DMS114 treated with DMSO at 0.1 percent for 48 hours (cell line): ENCODE measurements at regions not wholly inside any gene's neighbourhood (a gene's known extent, or its start where the extent isn't known, plus 50 kb on each side); places are given as distances from the start of the nearest gene placed in this dataset.
"Not testable (repeated sequence)": the region's sequence is repeated elsewhere in the genome, so short reads cannot be mapped to it uniquely, and the experiment has no call there.

ENCODE experiments used
- DNase-seq: peaks from one replicate; lab custom pipeline; 2025; ENCODE audit not compliant: unreplicated experiment; lab: John Stamatoyannopoulos, UW

GRCh38 chr17:73840829-73841228, 196.6 kb upstream of the SDK2 start:
- DNase-seq: no peak

GRCh38 chr17:73841431-73842060, 197.3 kb upstream of the SDK2 start:
- no peak for DNase-seq

- no peak for DNase-seq
Observed at GRCh38 chr17:73847952-73848351, 203.7 kb upstream of the SDK2 start.

- no peak for DNase-seq
Observed at GRCh38 chr17:73850426-73850825, 206.2 kb upstream of the SDK2 start.

- no peak for DNase-seq
Observed at GRCh38 chr17:73851091-73851490, 206.8 kb upstream of the SDK2 start.

- DNase-seq: no peak
Observed at GRCh38 chr17:73851921-73852320, 207.7 kb upstream of the SDK2 start.

- no peak for DNase-seq
Observed at GRCh38 chr17:73855720-73856333, 211.6 kb upstream of the SDK2 start.

- no peak for DNase-seq
Observed at GRCh38 chr17:73856556-73856955, 212.3 kb upstream of the SDK2 start.

- DNase-seq: not testable (repeated sequence)
Observed at GRCh38 chr17:73859439-73860008, 215.3 kb upstream of the SDK2 start.

- no peak for DNase-seq
Observed at GRCh38 chr17:73861543-73861942, 217.3 kb upstream of the SDK2 start.

GRCh38 chr17:73863761-73864535, 219.7 kb upstream of the SDK2 start:
- DNase-seq: no peak

- no peak for DNase-seq
Observed at GRCh38 chr17:73865831-73866230, 221.6 kb upstream of the SDK2 start.

- no peak for DNase-seq
Observed at GRCh38 chr17:73867056-73867455, 222.8 kb upstream of the SDK2 start.

- DNase-seq: no peak
Observed at GRCh38 chr17:73870068-73870467, 225.8 kb upstream of the SDK2 start.

- DNase-seq: no peak
Observed at GRCh38 chr17:73870473-73870872, 226.2 kb upstream of the SDK2 start.

GRCh38 chr17:73872816-73873215, 228.6 kb upstream of the SDK2 start:
- DNase-seq: no peak

- DNase-seq: no peak
Observed at GRCh38 chr17:73874008-73874720, 229.9 kb upstream of the SDK2 start.

GRCh38 chr17:73875346-73875745, 231.1 kb upstream of the SDK2 start:
- DNase-seq: no peak

- DNase-seq: no peak
Observed at GRCh38 chr17:73877962-73878361, 233.7 kb upstream of the SDK2 start.

GRCh38 chr17:73878923-73879322, 234.7 kb upstream of the SDK2 start:
- DNase-seq: no peak

- DNase-seq: no peak
Observed at GRCh38 chr17:73879987-73880386, 235.7 kb upstream of the SDK2 start.
